Endothelial cell (in vitro differentiated cells): ENCODE measurements at regions not wholly inside any gene's neighbourhood (a gene's known extent, or its start where the extent isn't known, plus 50 kb on each side); places are given as distances from the start of the nearest gene placed in this dataset.

Experiments used
- DNase-seq: peaks from one replicate; pipeline ENCODE4 v3.0.0; 2021; ENCODE audit warnings: low spot score
- H3K27ac Mint-ChIP-seq: one replicate; pipeline ENCODE4 v1.8.0; 2021; ENCODE audit warnings: mixed read lengths, inconsistent platforms; ENCODE audit not compliant: unreplicated experiment
- H3K27me3 Mint-ChIP-seq: one replicate; pipeline ENCODE4 v1.8.0; 2021; ENCODE audit warnings: mild to moderate bottlenecking, moderate library complexity, mixed read lengths, inconsistent platforms; ENCODE audit not compliant: unreplicated experiment
- H3K36me3 Mint-ChIP-seq: one replicate; pipeline ENCODE4 v1.8.0; 2021; ENCODE audit warnings: mild to moderate bottlenecking, low read depth, mixed read lengths, inconsistent platforms; ENCODE audit not compliant: unreplicated experiment
- H3K4me1 Mint-ChIP-seq: one replicate; pipeline ENCODE4 v1.8.0; 2021; ENCODE audit warnings: mild to moderate bottlenecking, mixed read lengths, inconsistent platforms; ENCODE audit not compliant: unreplicated experiment
- H3K4me3 Mint-ChIP-seq: one replicate; pipeline ENCODE4 v1.8.0; 2021; ENCODE audit warnings: mild to moderate bottlenecking, mixed read lengths, inconsistent platforms; ENCODE audit not compliant: unreplicated experiment
- H3K9me3 Mint-ChIP-seq: one replicate; pipeline ENCODE4 v1.8.0; 2021; ENCODE audit warnings: mixed read lengths, inconsistent platforms; ENCODE audit not compliant: unreplicated experiment
- CTCF ChIP-seq: fragments of 200-600 bp; sonication (generic); IDR thresholded peaks from one replicate; pipeline ENCODE4 v1.5.0; 2021; ENCODE audit warnings: antibody characterized with exemption; ENCODE audit not compliant: unreplicated experiment

GRCh38 chr20:61120595-61121515 lies 131.2 kb upstream of the CDH4 start:
- Mint-ChIP-seq H3K27ac (no peak overlapping the region), H3K4me3 (no peak overlapping the region), H3K4me1 (no peaks in the 10 kb centered on the region), H3K36me3 (no peaks in the 10 kb centered on the region), H3K9me3 (no peaks in the 10 kb centered on the region), H3K27me3 (peaks cover 2% of the 10 kb centered on the region)
- peak; percentile 66 for DNase-seq
- peak; percentile 32 for TF ChIP-seq CTCF

- DNase-seq: no peak
- Mint-ChIP-seq H3K4me3 (no peak overlapping the region), H3K27me3 (peaks cover 2% of the 10 kb centered on the region), H3K9me3 (no peaks in the 10 kb centered on the region), H3K27ac (no peak overlapping the region), H3K4me1 (no peaks in the 10 kb centered on the region), H3K36me3 (no peaks in the 10 kb centered on the region)
- TF ChIP-seq CTCF: no peak
Observed at GRCh38 chr20:61121661-61122060, 130.4 kb upstream of the CDH4 start.

GRCh38 chr20:61123286-61123685 lies 128.8 kb upstream of the CDH4 start:
- Mint-ChIP-seq H3K4me1 (no peaks in the 10 kb centered on the region), H3K36me3 (no peaks in the 10 kb centered on the region), H3K27me3 (peaks cover 2% of the 10 kb centered on the region), H3K9me3 (no peaks in the 10 kb centered on the region), H3K27ac (no peak overlapping the region), H3K4me3 (no peak overlapping the region)
- DNase-seq: no peak
- no peak for TF ChIP-seq CTCF

GRCh38 chr20:61123751-61124368 lies 128.2 kb upstream of the CDH4 start:
- Mint-ChIP-seq H3K27me3 (peaks cover 2% of the 10 kb centered on the region), H3K36me3 (no peaks in the 10 kb centered on the region), H3K27ac (no peak overlapping the region), H3K4me1 (no peaks in the 10 kb centered on the region), H3K9me3 (no peaks in the 10 kb centered on the region), H3K4me3 (no peak overlapping the region)
- DNase-seq: no peak
- TF ChIP-seq CTCF: no peak

- Mint-ChIP-seq H3K36me3 (no peaks in the 10 kb centered on the region), H3K4me1 (no peaks in the 10 kb centered on the region), H3K27ac (no peak overlapping the region), H3K27me3 (peaks cover 2% of the 10 kb centered on the region), H3K9me3 (no peaks in the 10 kb centered on the region), H3K4me3 (no peak overlapping the region)
- DNase-seq: no peak
- TF ChIP-seq CTCF: no peak
Observed at GRCh38 chr20:61125076-61125475, 127.0 kb upstream of the CDH4 start.
